ENCODE measurements at regions not wholly inside any gene's neighbourhood (a gene's known extent, or its start where the extent isn't known, plus 50 kb on each side); places are given as distances from the start of the nearest gene placed in this dataset.

GRCh38 chr2:14284244-14284643, 348.3 kb upstream of the LRATD1 start:
- no peak overlapping the region for H3K9ac ChIP-seq (ENCODE audit: insufficient read depth, low read depth, low read length)
- DNase-seq (ENCODE audit: low spot score) (no peak), ATAC-seq (no peak), FAIRE-seq (no peak)
- no peak overlapping the region for H3K4me3 ChIP-seq (replicated peaks in 1 of 3; ENCODE audit: insufficient read depth in 1 of 3, low read depth in 2 of 3, low read length in 3 of 3)
- no peak overlapping the region for H3K4me2 ChIP-seq (ENCODE audit: low read depth, low read length)
- no peak overlapping the region for H2AFZ ChIP-seq (ENCODE audit: low read length)
- H4K20me1 ChIP-seq (ENCODE audit: insufficient read depth, low read length), result no peaks in the 10 kb centered on the region
- no peak overlapping the region for H3K27ac ChIP-seq (ENCODE audit: extremely low read length, insufficient read depth, low read length)
- intact Hi-C loops (cut with micrococcal nuclease; ENCODE audit: unreplicated experiment), result no loop called here
- TF ChIP-seq GZF1 (CRISPR knock-in tag; IDR thresholded peaks at IDR 0.05), result no peak
- in situ Hi-C loops (cut with HindIII; ENCODE audit: extremely low pct_ligation_motif_present, low pct_unique_long_range_greater_than_20kb), result no loop called here
- BruUV-seq (replicated peaks), result no TSS peak
- H3K36me3 ChIP-seq (replicated peaks in 1 of 2; ENCODE audit: control insufficient read depth in 1 of 2, insufficient read depth in 2 of 2, low read length in 2 of 2), result no peaks in the 10 kb centered on the region
- CTCF ChIA-PET (ENCODE audit: low intra/inter-chr PET ratio, low total read pairs), result no interaction called here
- no peaks in the 10 kb centered on the region for H3K27me3 ChIP-seq (ENCODE audit: control insufficient read depth in 1 of 2, insufficient read depth in 2 of 2, low read length in 2 of 2)
- POLR2A ChIA-PET, result no interaction called here
- H3K4me1 ChIP-seq (ENCODE audit: insufficient read depth, low read length), result no peaks in the 10 kb centered on the region
- H3K79me2 ChIP-seq (ENCODE audit: insufficient read depth, low read length), result no peaks in the 10 kb centered on the region
- peaks cover 63% of the 10 kb centered on the region for H3K9me3 ChIP-seq (ENCODE audit: low read length)

- intact Hi-C loops (cut with micrococcal nuclease; ENCODE audit: unreplicated experiment) (no loop called here), in situ Hi-C loops (cut with HindIII; ENCODE audit: extremely low pct_ligation_motif_present, low pct_unique_long_range_greater_than_20kb) (no loop called here)
- Histone ChIP-seq H3K4me3 (replicated peaks in 1 of 3; ENCODE audit: insufficient read depth in 1 of 3, low read depth in 2 of 3, low read length in 3 of 3) (no peak overlapping the region), H3K36me3 (replicated peaks in 1 of 2; ENCODE audit: control insufficient read depth in 1 of 2, insufficient read depth in 2 of 2, low read length in 2 of 2) (no peaks in the 10 kb centered on the region), H4K20me1 (ENCODE audit: insufficient read depth, low read length) (no peaks in the 10 kb centered on the region), H3K79me2 (ENCODE audit: insufficient read depth, low read length) (no peaks in the 10 kb centered on the region), H2AFZ (ENCODE audit: low read length) (no peak overlapping the region), H3K9ac (ENCODE audit: insufficient read depth, low read depth, low read length) (no peak overlapping the region), H3K4me1 (ENCODE audit: insufficient read depth, low read length) (no peaks in the 10 kb centered on the region), H3K27ac (ENCODE audit: extremely low read length, insufficient read depth, low read length) (no peak overlapping the region), H3K4me2 (ENCODE audit: low read depth, low read length) (no peak overlapping the region), H3K9me3 (ENCODE audit: low read length) (peaks cover 63% of the 10 kb centered on the region), H3K27me3 (ENCODE audit: control insufficient read depth in 1 of 2, insufficient read depth in 2 of 2, low read length in 2 of 2) (no peaks in the 10 kb centered on the region)
- FAIRE-seq (no peak), ATAC-seq (no peak), DNase-seq (ENCODE audit: low spot score) (no peak)
- POLR2A ChIA-PET, result no interaction called here
- BruUV-seq (replicated peaks), result no TSS peak
- TF ChIP-seq DNMT1 (CRISPR knock-in tag; IDR thresholded peaks at IDR 0.05) (no peak), SSRP1 (CRISPR knock-in tag; IDR thresholded peaks at IDR 0.05) (no peak), ZNF580 (CRISPR knock-in tag; IDR thresholded peaks at IDR 0.05; ENCODE audit: borderline replicate concordance, low read depth) (no peak), ZNF615 (CRISPR knock-in tag; IDR thresholded peaks at IDR 0.05; ENCODE audit: borderline replicate concordance) (no peak), THAP8 (CRISPR knock-in tag; IDR thresholded peaks at IDR 0.05; ENCODE audit: borderline replicate concordance) (no peak), PHF8 (CRISPR knock-in tag; IDR thresholded peaks at IDR 0.05) (no peak), ZNF7 (CRISPR knock-in tag; IDR thresholded peaks at IDR 0.05) (no peak), ZNF761 (CRISPR knock-in tag; conservative IDR thresholded peaks at IDR 0.05) (no peak), ZBTB1 (CRISPR knock-in tag; IDR thresholded peaks at IDR 0.05; ENCODE audit: borderline replicate concordance) (no peak), ZNF335 (CRISPR knock-in tag; IDR thresholded peaks at IDR 0.05) (no peak), NR0B2 (CRISPR knock-in tag; IDR thresholded peaks at IDR 0.05) (no peak), TRIM22 (IDR thresholded peaks at IDR 0.05) (no peak), SAFB2 (CRISPR knock-in tag; IDR thresholded peaks at IDR 0.05; ENCODE audit: borderline replicate concordance, low read depth) (no peak)
- WGBS (ENCODE audit: low lambda C conversion rate), result 3% methylated on average over 1 of the region's 1 CpG
- CTCF ChIA-PET (ENCODE audit: low intra/inter-chr PET ratio, low total read pairs), result no interaction called here
Measured at GRCh38 chr2:14285812-14286211, 346.7 kb upstream of the LRATD1 start.

Data from HepG2 (cell line).